ENCODE measurements at regions not wholly inside any gene's neighbourhood (a gene's known extent, or its start where the extent isn't known, plus 50 kb on each side); places are given as distances from the start of the nearest gene placed in this dataset.

GRCh38 chr1:231108516-231109302, 53.1 kb upstream of the TRIM67 start:
- H3K9me3 Mint-ChIP-seq (ENCODE audit: low read depth), result peaks cover 2% of the 10 kb centered on the region
- ChIA-PET CTCF (interaction anchor here (0.5 to 0.7 kb wide), 2 partner anchors 38 to 177 kb away, joined by 3 read pairs; no protein-coding TSS in a partner anchor), POLR2A (no interaction called here)
- ATAC-seq (peak; percentile 66), DNase-seq (peak; percentile 38)
- peaks cover 14% of the 10 kb centered on the region for H3K4me1 Mint-ChIP-seq
- intact Hi-C loops (cut with DNase I, micrococcal nuclease), result no loop called here
- no peaks in the 10 kb centered on the region for H3K36me3 Mint-ChIP-seq (ENCODE audit: low read depth)
- peak overlapping the region; percentile 9 for H3K27ac Mint-ChIP-seq
- peaks cover 8% of the 10 kb centered on the region for H3K27me3 Mint-ChIP-seq
- no peak overlapping the region for H3K4me3 Mint-ChIP-seq

- CTCF ChIA-PET, result interaction anchor here (0.5 kb wide), 1 partner anchor 176 kb away, joined by 3 read pairs; no protein-coding TSS in a partner anchor
- Mint-ChIP-seq H3K27me3 (peaks cover 9% of the 10 kb centered on the region), H3K27ac (no peak overlapping the region), H3K4me1 (peaks cover 14% of the 10 kb centered on the region), H3K36me3 (ENCODE audit: low read depth) (no peaks in the 10 kb centered on the region), H3K4me3 (no peak overlapping the region), H3K9me3 (ENCODE audit: low read depth) (peaks cover 2% of the 10 kb centered on the region)
- POLR2A ChIA-PET, result no interaction called here
- intact Hi-C loops (cut with DNase I, micrococcal nuclease), result no loop called here
- no peak for DNase-seq
- no peak for ATAC-seq
Measured at GRCh38 chr1:231107600-231108326, 54.1 kb upstream of the TRIM67 start.

GRCh38 chr1:231107151-231107550, 54.7 kb upstream of the TRIM67 start:
- Mint-ChIP-seq H3K4me1 (peaks cover 14% of the 10 kb centered on the region), H3K27me3 (peaks cover 13% of the 10 kb centered on the region), H3K9me3 (ENCODE audit: low read depth) (peaks cover 2% of the 10 kb centered on the region), H3K27ac (no peak overlapping the region), H3K4me3 (no peak overlapping the region), H3K36me3 (ENCODE audit: low read depth) (no peaks in the 10 kb centered on the region)
- intact Hi-C loops (cut with DNase I, micrococcal nuclease), result no loop called here
- ChIA-PET CTCF (interaction anchor here (0.6 kb wide), 1 partner anchor 200 kb away, joined by 3 read pairs; no protein-coding TSS in a partner anchor), POLR2A (no interaction called here)
- ATAC-seq, result no peak
- DNase-seq, result no peak

GRCh38 chr1:231106347-231106746, 55.5 kb upstream of the TRIM67 start:
- no peaks in the 10 kb centered on the region for H3K36me3 Mint-ChIP-seq (ENCODE audit: low read depth)
- POLR2A ChIA-PET, result no interaction called here
- peaks cover 14% of the 10 kb centered on the region for H3K4me1 Mint-ChIP-seq
- DNase-seq (no peak), ATAC-seq (no peak)
- peaks cover 10% of the 10 kb centered on the region for H3K27me3 Mint-ChIP-seq
- no peak overlapping the region for H3K4me3 Mint-ChIP-seq
- H3K9me3 Mint-ChIP-seq (ENCODE audit: low read depth), result peaks cover 2% of the 10 kb centered on the region
- CTCF ChIA-PET, result no interaction called here
- H3K27ac Mint-ChIP-seq, result no peak overlapping the region
- intact Hi-C loops (cut with DNase I, micrococcal nuclease), result no loop called here

GRCh38 chr1:231104917-231105316, 56.9 kb upstream of the TRIM67 start:
- no peak for ATAC-seq
- intact Hi-C loops (cut with DNase I, micrococcal nuclease), result no loop called here
- Mint-ChIP-seq H3K27ac (no peak overlapping the region), H3K27me3 (peaks cover 15% of the 10 kb centered on the region), H3K4me1 (peaks cover 14% of the 10 kb centered on the region), H3K4me3 (no peak overlapping the region), H3K36me3 (ENCODE audit: low read depth) (no peaks in the 10 kb centered on the region), H3K9me3 (ENCODE audit: low read depth) (no peaks in the 10 kb centered on the region)
- DNase-seq, result no peak
- CTCF ChIA-PET, result no interaction called here
- POLR2A ChIA-PET, result no interaction called here

GRCh38 chr1:231103961-231104360, 57.9 kb upstream of the TRIM67 start:
- no peak overlapping the region for H3K4me3 Mint-ChIP-seq
- CTCF ChIA-PET, result no interaction called here
- H3K4me1 Mint-ChIP-seq, result peaks cover 14% of the 10 kb centered on the region
- no peaks in the 10 kb centered on the region for H3K36me3 Mint-ChIP-seq (ENCODE audit: low read depth)
- DNase-seq, result no peak
- intact Hi-C loops (cut with DNase I, micrococcal nuclease), result no loop called here
- no peaks in the 10 kb centered on the region for H3K9me3 Mint-ChIP-seq (ENCODE audit: low read depth)
- no peak for ATAC-seq
- peaks cover 15% of the 10 kb centered on the region for H3K27me3 Mint-ChIP-seq
- no peak overlapping the region for H3K27ac Mint-ChIP-seq
- POLR2A ChIA-PET, result no interaction called here

GRCh38 chr1:231099996-231100767, 60.1 kb upstream of the FAM89A start:
- Mint-ChIP-seq H3K27ac (no peak overlapping the region), H3K4me3 (no peak overlapping the region), H3K9me3 (ENCODE audit: low read depth) (no peaks in the 10 kb centered on the region), H3K36me3 (ENCODE audit: low read depth) (no peaks in the 10 kb centered on the region), H3K4me1 (no peaks in the 10 kb centered on the region), H3K27me3 (peaks cover 14% of the 10 kb centered on the region)
- intact Hi-C loops (cut with DNase I, micrococcal nuclease), result no loop called here
- POLR2A ChIA-PET, result no interaction called here
- ATAC-seq, result no peak
- no peak for DNase-seq
- CTCF ChIA-PET, result no interaction called here

- POLR2A ChIA-PET, result no interaction called here
Measured at GRCh38 chr1:231099311-231099710, 59.3 kb upstream of the FAM89A start.

GRCh38 chr1:231095595-231095994, 55.5 kb upstream of the FAM89A start:
- Mint-ChIP-seq H3K4me1 (no peaks in the 10 kb centered on the region), H3K27ac (no peak overlapping the region), H3K4me3 (no peak overlapping the region), H3K36me3 (ENCODE audit: low read depth) (no peaks in the 10 kb centered on the region), H3K9me3 (ENCODE audit: low read depth) (no peaks in the 10 kb centered on the region), H3K27me3 (peaks cover 16% of the 10 kb centered on the region)
- intact Hi-C loops (cut with DNase I, micrococcal nuclease), result no loop called here
- POLR2A ChIA-PET, result no interaction called here
- DNase-seq (no peak), ATAC-seq (no peak)
- CTCF ChIA-PET, result no interaction called here

More at GRCh38 chr1:231099311-231099710, 59.3 kb upstream of the FAM89A start:
- intact Hi-C loops (cut with DNase I, micrococcal nuclease), result no loop called here
- DNase-seq (no peak), ATAC-seq (no peak)
- no peak overlapping the region for H3K27ac Mint-ChIP-seq
- no peak overlapping the region for H3K4me3 Mint-ChIP-seq
- H3K4me1 Mint-ChIP-seq, result no peaks in the 10 kb centered on the region
- H3K27me3 Mint-ChIP-seq, result peaks cover 16% of the 10 kb centered on the region
- H3K36me3 Mint-ChIP-seq (ENCODE audit: low read depth), result no peaks in the 10 kb centered on the region
- CTCF ChIA-PET, result no interaction called here
- no peaks in the 10 kb centered on the region for H3K9me3 Mint-ChIP-seq (ENCODE audit: low read depth)

- Mint-ChIP-seq H3K27me3 (peaks cover 13% of the 10 kb centered on the region), H3K27ac (no peak overlapping the region), H3K36me3 (ENCODE audit: low read depth) (no peaks in the 10 kb centered on the region), H3K4me3 (no peak overlapping the region), H3K9me3 (ENCODE audit: low read depth) (no peaks in the 10 kb centered on the region), H3K4me1 (no peaks in the 10 kb centered on the region)
- intact Hi-C loops (cut with DNase I, micrococcal nuclease), result loop anchor here in 1 of 2 experiments (5.0 kb wide), 1 partner anchor 177 kb away; no protein-coding TSS in a partner anchor
- DNase-seq (no peak), ATAC-seq (no peak)
- ChIA-PET POLR2A (interaction anchor here (0.6 kb wide), 1 partner anchor 374 kb away, joined by 11 read pairs; no protein-coding TSS in a partner anchor), CTCF (interaction anchor here (0.6 to 2.1 kb wide), 5 partner anchors 8 to 176 kb away, joined by 3 to 8 read pairs (median 4); no protein-coding TSS in a partner anchor)
Measured at GRCh38 chr1:231094421-231094820, 54.4 kb upstream of the FAM89A start.

GRCh38 chr1:231093156-231093922, 53.3 kb upstream of the FAM89A start:
- no peak overlapping the region for H3K4me3 Mint-ChIP-seq
- DNase-seq, result no peak
- ChIA-PET POLR2A (no interaction called here), CTCF (interaction anchor here (0.5 to 2.1 kb wide), 6 partner anchors 9 to 313 kb away, joined by 3 to 14 read pairs (median 4); no protein-coding TSS in a partner anchor)
- no peaks in the 10 kb centered on the region for H3K36me3 Mint-ChIP-seq (ENCODE audit: low read depth)
- H3K27me3 Mint-ChIP-seq, result peaks cover 13% of the 10 kb centered on the region
- ATAC-seq, result no peak
- no peak overlapping the region for H3K27ac Mint-ChIP-seq
- no peaks in the 10 kb centered on the region for H3K4me1 Mint-ChIP-seq
- intact Hi-C loops (cut with DNase I, micrococcal nuclease), result loop anchor here in 1 of 2 experiments (5.0 kb wide), 1 partner anchor 176 kb away; no protein-coding TSS in a partner anchor
- H3K9me3 Mint-ChIP-seq (ENCODE audit: low read depth), result no peaks in the 10 kb centered on the region
